Astrocyte of the spinal cord (primary cell): ENCODE measurements at regions not wholly inside any gene's neighbourhood (a gene's known extent, or its start where the extent isn't known, plus 50 kb on each side); places are given as distances from the start of the nearest gene placed in this dataset.
"Not testable (repeated sequence)": the region's sequence is repeated elsewhere in the genome, so short reads cannot be mapped to it uniquely, and the experiment has no call there.

Experiments
- DNase-seq: peaks from one replicate; pipeline ENCODE4 v3.0.0; 2011; ENCODE audit warnings: low read depth, low spot score
- H3K4me3 ChIP-seq: 2 replicates; pipeline ENCODE4 v1.5.1; 2011; ENCODE audit warnings: low read depth, mild to moderate bottlenecking, low read length, moderate library complexity
- in situ Hi-C: cut with HindIII; loops from 2 replicates; pipeline ENCODE4 v1.10.0; 2017; ENCODE audit warnings: low sequenced_read_pairs
- TF ChIP-seq, protein P1 (sequence below): IDR thresholded peaks from 2 replicates; pipeline ENCODE4 v1.5.1; 2012; ENCODE audit warnings: low read depth, mild to moderate bottlenecking, low read length, inconsistent platforms

- peak; percentile 13 for DNase-seq
- in situ Hi-C loops, result no loop called here
- TF ChIP-seq, protein P1, sequence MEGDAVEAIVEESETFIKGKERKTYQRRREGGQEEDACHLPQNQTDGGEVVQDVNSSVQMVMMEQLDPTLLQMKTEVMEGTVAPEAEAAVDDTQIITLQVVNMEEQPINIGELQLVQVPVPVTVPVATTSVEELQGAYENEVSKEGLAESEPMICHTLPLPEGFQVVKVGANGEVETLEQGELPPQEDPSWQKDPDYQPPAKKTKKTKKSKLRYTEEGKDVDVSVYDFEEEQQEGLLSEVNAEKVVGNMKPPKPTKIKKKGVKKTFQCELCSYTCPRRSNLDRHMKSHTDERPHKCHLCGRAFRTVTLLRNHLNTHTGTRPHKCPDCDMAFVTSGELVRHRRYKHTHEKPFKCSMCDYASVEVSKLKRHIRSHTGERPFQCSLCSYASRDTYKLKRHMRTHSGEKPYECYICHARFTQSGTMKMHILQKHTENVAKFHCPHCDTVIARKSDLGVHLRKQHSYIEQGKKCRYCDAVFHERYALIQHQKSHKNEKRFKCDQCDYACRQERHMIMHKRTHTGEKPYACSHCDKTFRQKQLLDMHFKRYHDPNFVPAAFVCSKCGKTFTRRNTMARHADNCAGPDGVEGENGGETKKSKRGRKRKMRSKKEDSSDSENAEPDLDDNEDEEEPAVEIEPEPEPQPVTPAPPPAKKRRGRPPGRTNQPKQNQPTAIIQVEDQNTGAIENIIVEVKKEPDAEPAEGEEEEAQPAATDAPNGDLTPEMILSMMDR, result no peak
- no peak overlapping the region for H3K4me3 ChIP-seq
These were observed 87.5 kb upstream of the KIF26B start for GRCh38 chr1:245067257-245067656.

DNA sequence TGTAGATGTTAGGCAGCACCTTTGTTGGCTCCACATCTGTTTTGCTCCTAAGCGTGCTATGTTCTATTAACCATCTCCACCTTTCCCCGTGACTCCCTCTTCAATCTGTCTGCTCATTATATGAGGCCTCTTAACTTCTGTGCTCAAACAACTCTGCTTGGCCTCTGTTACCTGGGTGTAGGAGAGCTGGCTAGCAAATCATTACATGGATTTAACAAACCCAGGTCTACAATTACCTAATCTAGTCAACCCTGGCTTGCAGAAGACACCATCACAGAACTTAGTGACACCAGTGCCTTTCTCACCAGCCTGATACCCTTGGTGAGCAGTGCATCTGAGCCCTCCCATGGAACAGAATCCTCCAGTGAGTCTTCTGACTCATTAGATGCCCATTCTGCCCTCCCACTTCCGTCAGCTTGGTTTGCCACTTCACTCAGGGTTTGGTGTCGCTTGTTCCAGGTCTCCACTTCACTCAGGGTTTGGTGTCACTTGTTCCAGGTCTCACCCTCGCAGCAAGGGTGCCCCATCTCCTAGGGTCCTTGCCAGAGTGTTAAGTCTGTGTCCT lies 92.0 kb upstream of the KIF26B start:
- TF ChIP-seq, protein P1, result no peak
- in situ Hi-C loops, result no loop called here
- no peak overlapping the region for H3K4me3 ChIP-seq
- no peak for DNase-seq

DNA sequence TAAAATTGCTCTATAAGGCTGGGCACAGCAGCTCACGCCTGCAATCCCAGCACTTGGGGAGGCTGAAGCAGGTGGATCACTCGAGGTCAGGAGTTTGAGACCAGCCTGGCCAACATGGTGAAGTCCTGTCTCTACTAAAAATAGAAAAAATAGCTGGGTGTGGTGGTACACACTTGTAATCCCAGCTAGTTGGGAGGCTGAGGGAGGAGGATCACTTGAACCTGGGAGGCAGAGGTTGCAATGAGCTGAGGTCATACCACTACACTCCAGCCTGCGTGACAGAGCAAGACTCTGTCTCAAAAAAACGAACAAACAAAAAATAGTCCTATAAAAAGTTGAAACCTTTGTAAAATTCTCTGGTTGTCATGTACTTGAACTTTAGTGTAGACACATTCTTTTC lies 93.0 kb upstream of the KIF26B start:
- in situ Hi-C loops, DNase-seq, H3K4me3 ChIP-seq: not testable (repeated sequence)

GRCh38 chr1:245060684-245061374 lies 94.0 kb upstream of the KIF26B start:
- DNase-seq, result peak; percentile 4
- in situ Hi-C loops, result no loop called here
- H3K4me3 ChIP-seq, result no peak overlapping the region
- TF ChIP-seq, protein P1, result no peak

- in situ Hi-C loops, result no loop called here
- TF ChIP-seq, protein P1, result no peak
- no peak for DNase-seq
- H3K4me3 ChIP-seq, result no peak overlapping the region
These were observed 94.9 kb upstream of the KIF26B start for GRCh38 chr1:245059806-245060424.

- H3K4me3 ChIP-seq, result no peak overlapping the region
- DNase-seq, result no peak
- TF ChIP-seq, protein P1, result no peak
- in situ Hi-C loops, result no loop called here
These were observed 95.9 kb upstream of the KIF26B start for GRCh38 chr1:245058882-245059281.

- TF ChIP-seq, protein P1, result no peak
- in situ Hi-C loops, result no loop called here
- H3K4me3 ChIP-seq, result no peak overlapping the region
- DNase-seq, result no peak
These were observed 96.3 kb upstream of the KIF26B start for GRCh38 chr1:245058436-245058835.
